ENCODE measurements at regions not wholly inside any gene's neighbourhood (a gene's known extent, or its start where the extent isn't known, plus 50 kb on each side); places are given as distances from the start of the nearest gene placed in this dataset.

DNA sequence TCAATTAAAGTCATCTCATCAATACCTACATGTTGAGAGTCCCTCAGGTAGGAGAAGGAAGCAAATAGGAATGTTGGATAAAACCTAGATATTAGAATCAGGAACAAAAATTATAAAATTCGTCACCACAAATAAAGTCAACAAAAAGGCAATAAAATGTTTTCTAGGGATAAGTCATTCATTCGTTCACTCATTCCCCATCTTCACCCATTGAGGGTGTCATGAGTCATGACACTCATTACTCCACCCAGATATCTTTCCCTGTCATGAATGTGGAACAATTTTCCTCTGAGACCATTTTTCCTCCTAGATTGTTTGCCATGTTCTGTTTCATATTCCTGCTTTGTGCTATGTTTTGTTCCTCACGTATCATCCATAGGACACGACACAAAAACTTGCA, 50.9 kb upstream of the OLIG3 start:
- H3K36me3 ChIP-seq = no peaks in the 10 kb centered on the region

DNA sequence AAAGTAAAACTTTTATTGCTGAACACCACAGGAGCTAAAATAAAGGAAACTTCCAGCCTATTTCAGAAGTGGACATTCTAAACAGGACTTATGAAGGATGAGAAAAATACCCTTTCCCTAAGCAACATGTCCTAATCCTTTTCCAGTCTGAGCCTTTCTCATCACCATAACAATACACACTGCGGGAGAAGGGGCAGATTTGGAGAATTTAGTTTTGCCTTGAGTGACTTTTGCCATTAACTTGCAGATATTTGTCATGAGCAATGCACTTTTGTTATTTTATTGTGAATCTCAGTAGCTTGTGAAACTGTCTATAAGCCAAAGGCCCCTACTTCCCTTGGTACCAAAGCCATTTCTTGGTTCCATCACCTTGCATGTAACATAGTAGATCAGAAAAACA, 53.0 kb upstream of the OLIG3 start:
- TF ChIP-seq, protein P1, sequence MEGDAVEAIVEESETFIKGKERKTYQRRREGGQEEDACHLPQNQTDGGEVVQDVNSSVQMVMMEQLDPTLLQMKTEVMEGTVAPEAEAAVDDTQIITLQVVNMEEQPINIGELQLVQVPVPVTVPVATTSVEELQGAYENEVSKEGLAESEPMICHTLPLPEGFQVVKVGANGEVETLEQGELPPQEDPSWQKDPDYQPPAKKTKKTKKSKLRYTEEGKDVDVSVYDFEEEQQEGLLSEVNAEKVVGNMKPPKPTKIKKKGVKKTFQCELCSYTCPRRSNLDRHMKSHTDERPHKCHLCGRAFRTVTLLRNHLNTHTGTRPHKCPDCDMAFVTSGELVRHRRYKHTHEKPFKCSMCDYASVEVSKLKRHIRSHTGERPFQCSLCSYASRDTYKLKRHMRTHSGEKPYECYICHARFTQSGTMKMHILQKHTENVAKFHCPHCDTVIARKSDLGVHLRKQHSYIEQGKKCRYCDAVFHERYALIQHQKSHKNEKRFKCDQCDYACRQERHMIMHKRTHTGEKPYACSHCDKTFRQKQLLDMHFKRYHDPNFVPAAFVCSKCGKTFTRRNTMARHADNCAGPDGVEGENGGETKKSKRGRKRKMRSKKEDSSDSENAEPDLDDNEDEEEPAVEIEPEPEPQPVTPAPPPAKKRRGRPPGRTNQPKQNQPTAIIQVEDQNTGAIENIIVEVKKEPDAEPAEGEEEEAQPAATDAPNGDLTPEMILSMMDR (IDR thresholded peaks at IDR 0.05) = no peak
- intact Hi-C loops (cut with DNase I) = no loop called here
- Histone ChIP-seq H3K4me3 (no peak overlapping the region), H3K27me3 (no peaks in the 10 kb centered on the region), H3K36me3 (no peaks in the 10 kb centered on the region), H3K9me3 (no peaks in the 10 kb centered on the region), H3K27ac (no peak overlapping the region), H3K4me1 (no peaks in the 10 kb centered on the region)
- ATAC-seq (no peak), DNase-seq (no peak)
- 36% methylated on average over 1 of the region's 1 CpG for WGBS (ENCODE audit: insufficient coverage, low coverage, low lambda C conversion rate, missing lambda C conversion rate)

More for the DNA sequence above, 50.9 kb upstream of the OLIG3 start:
- no peaks in the 10 kb centered on the region for H3K4me1 ChIP-seq
- DNase-seq = no peak
- intact Hi-C loops (cut with DNase I) = no loop called here
- H3K27ac ChIP-seq = no peak overlapping the region
- no peak overlapping the region for H3K4me3 ChIP-seq
- TF ChIP-seq, protein P1 (IDR thresholded peaks at IDR 0.05) = no peak
- no peak for TF ChIP-seq POLR2A (IDR thresholded peaks at IDR 0.05)
- H3K27me3 ChIP-seq = no peaks in the 10 kb centered on the region
- H3K9me3 ChIP-seq = no peaks in the 10 kb centered on the region
- 64% methylated on average over 4 of the region's 4 CpGs for whole genome bisulfite sequencing (ENCODE audit: insufficient coverage, low coverage, low lambda C conversion rate, missing lambda C conversion rate)
- ATAC-seq = no peak

DNA sequence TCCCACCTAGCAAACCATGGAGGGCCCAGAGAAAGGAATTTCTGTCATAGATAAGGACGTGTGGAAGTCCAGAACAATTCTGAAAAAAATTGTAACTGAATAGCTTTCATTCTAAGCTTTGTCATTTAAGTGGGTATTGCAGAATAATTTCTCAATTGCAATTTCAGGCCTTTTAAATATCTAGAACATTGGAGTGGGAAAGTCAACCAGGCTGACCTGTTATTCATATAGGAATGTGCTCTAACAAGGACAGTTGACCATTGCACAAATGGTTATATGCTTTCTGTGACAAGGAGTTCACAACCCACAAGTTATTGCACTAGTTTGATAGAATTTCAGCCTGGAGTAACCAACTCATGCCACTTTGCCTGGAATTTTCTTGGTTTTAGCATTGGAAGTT, 53.4 kb upstream of the OLIG3 start:
- TF ChIP-seq, protein P1 (IDR thresholded peaks at IDR 0.05) = no peak
- TF ChIP-seq POLR2A (IDR thresholded peaks at IDR 0.05) = no peak
- 33% methylated on average over 1 of the region's 1 CpG for WGBS (ENCODE audit: insufficient coverage, low coverage, low lambda C conversion rate, missing lambda C conversion rate)
- DNase-seq (no peak), ATAC-seq (no peak)
- Histone ChIP-seq H3K36me3 (no peaks in the 10 kb centered on the region), H3K27ac (no peak overlapping the region), H3K4me3 (no peak overlapping the region), H3K4me1 (no peaks in the 10 kb centered on the region), H3K9me3 (no peaks in the 10 kb centered on the region), H3K27me3 (no peaks in the 10 kb centered on the region)
- intact Hi-C loops (cut with DNase I) = no loop called here

DNA sequence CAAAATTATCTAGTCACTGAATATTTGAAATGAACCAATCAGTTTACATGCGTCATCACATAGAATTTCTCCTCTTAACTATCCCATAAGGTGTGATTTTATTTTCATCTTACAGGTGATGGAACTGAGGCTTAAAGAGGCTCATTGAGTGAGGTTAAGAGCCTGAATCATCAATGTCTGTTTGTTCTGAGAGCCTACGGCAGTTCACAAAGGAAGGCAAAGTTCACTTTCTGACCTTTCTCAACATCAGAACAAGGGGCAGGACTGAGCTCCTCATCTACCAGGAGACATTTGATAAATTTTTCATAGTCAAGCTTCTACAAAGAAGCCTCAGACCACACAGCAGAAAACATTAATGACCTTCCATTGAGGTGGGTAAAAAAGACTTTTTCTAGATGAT, 54.9 kb upstream of the OLIG3 start:
- Histone ChIP-seq H3K27me3 (no peaks in the 10 kb centered on the region), H3K4me3 (no peak overlapping the region), H3K4me1 (no peaks in the 10 kb centered on the region), H3K27ac (no peak overlapping the region), H3K9me3 (no peaks in the 10 kb centered on the region), H3K36me3 (no peaks in the 10 kb centered on the region)
- no peak for TF ChIP-seq POLR2A (IDR thresholded peaks at IDR 0.05)
- TF ChIP-seq, protein P1 (IDR thresholded peaks at IDR 0.05) = no peak
- intact Hi-C loops (cut with DNase I) = no loop called here
- 62% methylated on average over 2 of the region's 2 CpGs for whole genome bisulfite sequencing (ENCODE audit: insufficient coverage, low coverage, low lambda C conversion rate, missing lambda C conversion rate)
- DNase-seq (no peak), ATAC-seq (no peak)

DNA sequence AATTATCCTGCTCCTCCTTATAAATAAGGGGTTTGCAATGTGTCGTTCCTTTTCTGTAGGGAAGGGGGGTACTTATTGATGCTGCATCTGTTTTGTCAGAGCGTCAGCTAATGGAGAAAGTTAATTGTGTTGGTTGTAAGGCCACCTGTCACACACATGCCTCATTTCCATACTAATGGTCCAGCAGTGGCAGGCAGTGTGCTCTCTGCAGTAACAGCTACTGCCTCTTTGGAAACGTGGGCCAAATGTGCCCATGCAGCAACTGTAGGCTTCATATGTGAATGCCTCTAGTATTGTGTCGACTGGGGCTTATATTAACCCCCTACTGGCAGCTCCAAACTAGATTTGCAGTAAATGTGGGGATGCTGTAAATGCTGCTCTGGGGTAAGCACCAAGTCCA, 56.3 kb upstream of the OLIG3 start:
- no peak overlapping the region for H3K4me3 ChIP-seq
- H3K9me3 ChIP-seq = no peaks in the 10 kb centered on the region
- H3K36me3 ChIP-seq = no peaks in the 10 kb centered on the region
- no peaks in the 10 kb centered on the region for H3K4me1 ChIP-seq
- no peaks in the 10 kb centered on the region for H3K27me3 ChIP-seq
- intact Hi-C loops (cut with DNase I) = no loop called here
- ATAC-seq (no peak), DNase-seq (no peak)
- TF ChIP-seq POLR2A (IDR thresholded peaks at IDR 0.05) = no peak
- TF ChIP-seq, protein P1 (IDR thresholded peaks at IDR 0.05) = no peak
- WGBS (ENCODE audit: insufficient coverage, low coverage, low lambda C conversion rate, missing lambda C conversion rate) = 36% methylated on average over 3 of the region's 4 CpGs
- no peak overlapping the region for H3K27ac ChIP-seq

All from right lobe of liver (tissue), 6 donors.